K562 (cell line): ENCODE measurements at regions not wholly inside any gene's neighbourhood (a gene's known extent, or its start where the extent isn't known, plus 50 kb on each side); places are given as distances from the start of the nearest gene placed in this dataset.

Experiments used
- ATAC-seq: fragments of 200-7000 bp; cut with Tn5 transposase; 3 replicates; pipeline ENCODE4 v1.9.1; 2020; ENCODE audit warnings: moderate library complexity
- BruUV-seq: library from RNA; stranded (reverse); fragments of 400-500 nt; replicated peaks from 2 replicates; lab custom pipeline; 2021; lab: Mats Ljungman, UMichigan
- CTCF ChIA-PET: fragments of 300-600 bp; formaldehyde crosslinking; extraction: SDS; loops from one replicate; lab custom pipeline; 2021; ENCODE audit warnings: low intra/inter-chr PET ratio; lab: Yijun Ruan, JAX
- POLR2A ChIA-PET: fragments of 300-600, 350-650 bp; sonication (Branson Sonifier 250); formaldehyde crosslinking; extraction: SDS; loops from one replicate; lab custom pipeline; 2021; ENCODE audit warnings: antibody characterized with exemption, inconsistent platforms; lab: Yijun Ruan, JAX
- DNase-seq, 4 experiments: peaks; one replicate each; pipeline versions ENCODE4 v3.0.0 to v3.0.0-alpha.2; 2011 to 2018; ENCODE audit warnings: low spot score in 3 of 4, mixed read lengths in 3 of 4; ENCODE audit errors: extremely low read depth in 1 of 4
- FAIRE-seq: peaks from 2 replicates; lab custom pipeline; 2011; peaks lifted over from hg19 to GRCh38; lab: Jason Lieb, UNC
- H2AFZ ChIP-seq: 2 replicates; pipeline ENCODE4 v1.6.0; 2011; ENCODE audit warnings: low read depth, low read length, control low read depth, inconsistent platforms
- H3K27ac ChIP-seq: fragments of 200-600 bp; 3 replicates; pipeline ENCODE4 v1.8.0; 2011; ENCODE audit warnings: low read depth, mild to moderate bottlenecking, control low read depth, inconsistent platforms, low read length, moderate library complexity, mixed read lengths; ENCODE audit errors: extremely low read depth
- H3K27me3 ChIP-seq, 2 experiments: fragments of 300-600 bp in 1 of 2; 2 replicates in 1 of 2; 3 replicates in 1 of 2; pipeline versions ENCODE4 v1.6.0 to v1.8.0; 2011; ENCODE audit warnings: inconsistent platforms in 2 of 2, low read length in 2 of 2, mild to moderate bottlenecking in 1 of 2, mixed read lengths in 1 of 2, moderate library complexity in 1 of 2; ENCODE audit not compliant: control insufficient read depth in 2 of 2, insufficient read depth in 2 of 2
- H3K36me3 ChIP-seq: fragments of 300-600 bp; 3 replicates; pipeline ENCODE4 v1.8.0; 2011; ENCODE audit warnings: mild to moderate bottlenecking, low read length, inconsistent platforms; ENCODE audit not compliant: control insufficient read depth, insufficient read depth
- H3K4me1 ChIP-seq, 2 experiments: fragments of 200-600 bp in 1 of 2; replicated peaks in 1 of 2; 2 replicates in 1 of 2; 3 replicates in 1 of 2; pipeline versions ENCODE4 v1.5.1 to v1.8.0; 2011; ENCODE audit warnings: inconsistent platforms in 2 of 2, low read length in 2 of 2, mild to moderate bottlenecking in 1 of 2, mixed read lengths in 1 of 2, moderate library complexity in 1 of 2; ENCODE audit not compliant: control insufficient read depth in 2 of 2, insufficient read depth in 2 of 2
- H3K4me2 ChIP-seq: 2 replicates; pipeline ENCODE4 v1.6.1; 2011; ENCODE audit warnings: low read length, control low read depth, inconsistent platforms, mixed read lengths; ENCODE audit not compliant: insufficient read depth
- H3K4me3 ChIP-seq: fragments of 200-600 bp; sonication (generic), shearing (Covaris generic); 2 replicates; pipeline ENCODE4 v1.5.1; 2016; ENCODE audit warnings: control low read depth, inconsistent platforms
- H3K79me2 ChIP-seq: fragments of 200-600 bp; 3 replicates; pipeline ENCODE4 v1.8.0; 2011; ENCODE audit warnings: low read length, inconsistent platforms; ENCODE audit not compliant: control insufficient read depth, insufficient read depth
- H3K9ac ChIP-seq, 2 experiments: 2 replicates each; pipeline versions ENCODE4 v1.6.0 to v1.6.1; 2011; ENCODE audit warnings: low read depth in 2 of 2, low read length in 2 of 2, control low read depth in 1 of 2, inconsistent platforms in 1 of 2, mild to moderate bottlenecking in 1 of 2, mixed read lengths in 1 of 2; ENCODE audit not compliant: insufficient read depth in 1 of 2
- H3K9me1 ChIP-seq: one replicate; pipeline ENCODE4 v1.6.0; 2011; ENCODE audit warnings: inconsistent platforms, mild to moderate bottlenecking, low read length, moderate library complexity; ENCODE audit not compliant: control insufficient read depth, insufficient read depth
- H3K9me3 ChIP-seq: replicated peaks from 2 replicates; pipeline ENCODE4 v1.5.1; 2011; ENCODE audit warnings: low read depth, low read length, inconsistent platforms; ENCODE audit not compliant: control insufficient read depth, insufficient read depth
- H4K20me1 ChIP-seq: replicated peaks from 2 replicates; pipeline ENCODE4 v1.6.1; 2011; ENCODE audit warnings: low read length, inconsistent platforms, mixed read lengths; ENCODE audit not compliant: control insufficient read depth, insufficient read depth
- CREBBP ChIP-seq: IDR thresholded peaks from one replicate; pipeline ENCODE4 v1.6.1; 2012; ENCODE audit warnings: low read depth, mild to moderate bottlenecking, control low read depth, inconsistent platforms, low read length
- DDX20 ChIP-seq: fragments of 450-650 bp; IDR thresholded peaks from 2 replicates; pipeline ENCODE4 v1.6.1; 2016; ENCODE audit warnings: missing genetic modification characterization, low read depth, mild to moderate bottlenecking, missing compliant biosample characterization, moderate library complexity
- GABPB2 ChIP-seq: fragments of 250-450 bp; sonication (Bioruptor Pico); conservative IDR thresholded peaks from 2 replicates; pipeline ENCODE4 v1.5.1; 2021; ENCODE audit warnings: mild to moderate bottlenecking
- JUNB ChIP-seq: fragments of 450-650 bp; formaldehyde crosslinking; conservative IDR thresholded peaks from 2 replicates; pipeline ENCODE4 v1.4.0; 2020; ENCODE audit warnings: mild to moderate bottlenecking
- KHSRP ChIP-seq: fragments of 450-650 bp; IDR thresholded peaks from 2 replicates; pipeline ENCODE4 v1.6.1; 2017
- KLF6 ChIP-seq: fragments of 250-450 bp; sonication (Bioruptor Pico); IDR thresholded peaks from 2 replicates; pipeline ENCODE4 v1.4.0; 2020; ENCODE audit warnings: mild to moderate bottlenecking, moderate library complexity, borderline replicate concordance
- SIX5 ChIP-seq, 2 experiments: IDR thresholded peaks; 2 replicates each; pipeline ENCODE4 v1.6.1; 2011; ENCODE audit warnings: low read length in 2 of 2, borderline replicate concordance in 1 of 2, low read depth in 1 of 2, mild to moderate bottlenecking in 1 of 2, moderate library complexity in 1 of 2; ENCODE audit not compliant: insufficient read depth in 1 of 2
- YY1 ChIP-seq, 3 experiments: IDR thresholded peaks; 2 replicates each; pipeline ENCODE4 v1.6.1; 2011; ENCODE audit warnings: low read length in 2 of 3, mild to moderate bottlenecking in 2 of 3, moderate library complexity in 2 of 3, borderline replicate concordance in 1 of 3, control low read depth in 1 of 3, low read depth in 1 of 3; ENCODE audit not compliant: insufficient read depth in 3 of 3, insufficient replicate concordance in 2 of 3, control insufficient read depth in 1 of 3, insufficient read length in 1 of 3; ENCODE audit errors: extremely low read depth in 1 of 3
- ZNF263 ChIP-seq: sonication (generic); formaldehyde crosslinking; IDR thresholded peaks from 2 replicates; pipeline ENCODE4 v1.8.0; 2022; ENCODE audit warnings: mild to moderate bottlenecking, missing genetic modification reagents, borderline replicate concordance
- ZNF282 ChIP-seq: sonication (generic); formaldehyde crosslinking; IDR thresholded peaks from 2 replicates; pipeline ENCODE4 v1.8.1; 2023; ENCODE audit warnings: missing genetic modification reagents
- WGBS: fragments of 100-300 bp; shearing (Covaris generic); methylation state at CpG from one replicate; pipeline ENCODE4 v1.1.6; 2016; ENCODE audit warnings: low coverage, mixed read lengths; ENCODE audit not compliant: insufficient coverage; ENCODE audit errors: missing lambda C conversion rate; 5-methylcytosine and 5-hydroxymethylcytosine counted together
- in situ Hi-C: fragments of 300-500 bp; cut with MboI; formaldehyde crosslinking; loops from 4 replicates; pipeline ENCODE4 v1.15.0; 2018; ENCODE audit warnings: inconsistent platforms, mixed read lengths
- intact Hi-C: fragments of 100-400 bp; cut with micrococcal nuclease; formaldehyde crosslinking; loops from 2 replicates; pipeline ENCODE4 v1.14.2; 2022
- TF ChIP-seq, protein P1 (sequence below): fragments of 200-800 bp; sonication (Bioruptor generic); IDR thresholded peaks from 2 replicates; pipeline ENCODE4 v1.6.1; 2017; ENCODE audit warnings: missing genetic modification characterization, missing compliant biosample characterization

DNA sequence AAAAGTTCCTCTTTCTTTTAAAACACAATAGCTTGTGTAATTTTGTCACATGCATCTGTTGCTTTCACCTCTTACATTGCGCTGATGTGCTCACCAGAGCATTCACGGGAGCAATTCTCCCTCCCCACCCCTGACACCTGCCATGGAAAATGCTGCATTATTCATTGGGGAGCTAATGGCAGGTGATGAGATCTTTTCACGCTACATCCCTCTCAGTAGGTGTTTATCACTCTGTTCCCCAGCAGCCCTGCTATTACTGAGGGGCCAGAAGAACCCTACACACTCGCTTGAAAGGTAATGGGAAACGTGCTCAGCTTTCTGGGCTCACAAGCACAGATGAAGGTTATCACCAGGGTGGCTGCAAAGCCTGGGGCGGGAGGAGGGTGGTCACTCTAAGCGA is 398.0 kb downstream of the PSAT1 start:
- ATAC-seq (no peak), FAIRE-seq (no peak), DNase-seq (no peak)
- no peak overlapping the region for H2AFZ ChIP-seq
- intact Hi-C loops (no loop called here), in situ Hi-C loops (no loop called here)
- no TSS peak for BruUV-seq
- H3K4me2 ChIP-seq = no peak overlapping the region
- no peak overlapping the region for H3K4me3 ChIP-seq
- no peaks in the 10 kb centered on the region for H3K79me2 ChIP-seq
- ChIA-PET CTCF (no interaction called here), POLR2A (no interaction called here)
- no peaks in the 10 kb centered on the region for H3K4me1 ChIP-seq
- H3K9me1 ChIP-seq = no peaks in the 10 kb centered on the region
- no peaks in the 10 kb centered on the region for H3K9me3 ChIP-seq
- 0% methylated on average over 7 of the region's 7 CpGs for WGBS
- H3K9ac ChIP-seq = no peak overlapping the region
- no peaks in the 10 kb centered on the region for H4K20me1 ChIP-seq
- no peak overlapping the region for H3K27ac ChIP-seq
- H3K36me3 ChIP-seq = no peaks in the 10 kb centered on the region
- TF ChIP-seq GABPB2 (CRISPR knock-in tag) (no peak), YY1 (IDR thresholded peaks at IDR 0.05; ENCODE audit: borderline replicate concordance in 1 of 3, control insufficient read depth in 1 of 3, extremely low read depth in 1 of 3, insufficient read depth in 3 of 3, insufficient read length in 1 of 3, insufficient replicate concordance in 2 of 3, low read depth in 1 of 3, low read length in 2 of 3) (no peak), KLF6 (CRISPR knock-in tag) (no peak), KHSRP (no peak), ZNF263 (CRISPR knock-in tag) (no peak), JUNB (no peak), ZNF282 (CRISPR knock-in tag) (no peak)
- no peaks in the 10 kb centered on the region for H3K27me3 ChIP-seq

DNA sequence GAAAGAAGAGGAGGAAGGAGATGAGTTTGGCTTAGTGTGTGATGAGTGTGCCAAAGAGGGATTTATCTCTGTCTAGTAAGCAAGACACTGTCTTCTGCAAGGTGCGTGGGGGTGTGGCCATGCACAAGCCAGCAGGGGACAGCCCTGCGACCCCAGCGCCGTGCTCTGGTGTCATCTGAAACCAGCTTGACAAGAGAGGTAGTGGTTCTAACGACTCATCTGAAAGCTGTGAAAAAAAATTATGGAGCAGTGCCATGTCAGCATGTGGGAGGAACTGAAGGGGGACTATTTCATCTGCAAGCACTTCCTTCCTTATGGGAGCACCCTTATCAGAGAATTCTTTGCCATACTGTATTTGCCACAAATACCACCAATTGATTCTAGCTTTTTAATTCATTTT is 398.6 kb downstream of the PSAT1 start:
- TF ChIP-seq, protein P1, sequence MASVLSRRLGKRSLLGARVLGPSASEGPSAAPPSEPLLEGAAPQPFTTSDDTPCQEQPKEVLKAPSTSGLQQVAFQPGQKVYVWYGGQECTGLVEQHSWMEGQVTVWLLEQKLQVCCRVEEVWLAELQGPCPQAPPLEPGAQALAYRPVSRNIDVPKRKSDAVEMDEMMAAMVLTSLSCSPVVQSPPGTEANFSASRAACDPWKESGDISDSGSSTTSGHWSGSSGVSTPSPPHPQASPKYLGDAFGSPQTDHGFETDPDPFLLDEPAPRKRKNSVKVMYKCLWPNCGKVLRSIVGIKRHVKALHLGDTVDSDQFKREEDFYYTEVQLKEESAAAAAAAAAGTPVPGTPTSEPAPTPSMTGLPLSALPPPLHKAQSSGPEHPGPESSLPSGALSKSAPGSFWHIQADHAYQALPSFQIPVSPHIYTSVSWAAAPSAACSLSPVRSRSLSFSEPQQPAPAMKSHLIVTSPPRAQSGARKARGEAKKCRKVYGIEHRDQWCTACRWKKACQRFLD = no peak
- TF ChIP-seq DDX20 (tag) (no peak), CREBBP (no peak), SIX5 (IDR thresholded peaks at IDR 0.05; ENCODE audit: borderline replicate concordance in 1 of 2, insufficient read depth in 1 of 2, low read depth in 1 of 2, low read length in 2 of 2) (no peak)
- no peak overlapping the region for H3K9ac ChIP-seq
- no peak overlapping the region for H3K4me2 ChIP-seq
- ChIA-PET POLR2A (no interaction called here), CTCF (no interaction called here)
- no peaks in the 10 kb centered on the region for H3K36me3 ChIP-seq
- no peak overlapping the region for H3K27ac ChIP-seq
- BruUV-seq = no TSS peak
- no peaks in the 10 kb centered on the region for H4K20me1 ChIP-seq
- DNase-seq (no peak), ATAC-seq (no peak), FAIRE-seq (no peak)
- H3K4me3 ChIP-seq = no peak overlapping the region
- no peaks in the 10 kb centered on the region for H3K9me1 ChIP-seq
- in situ Hi-C loops = no loop called here
- no peaks in the 10 kb centered on the region for H3K79me2 ChIP-seq
- intact Hi-C loops = no loop called here
- 0% methylated on average over 5 of the region's 5 CpGs for WGBS
- H2AFZ ChIP-seq = no peak overlapping the region
- no peaks in the 10 kb centered on the region for H3K4me1 ChIP-seq
- H3K9me3 ChIP-seq = no peaks in the 10 kb centered on the region
- no peaks in the 10 kb centered on the region for H3K27me3 ChIP-seq
